Transverse colon (tissue), 4 donors: ENCODE measurements at regions not wholly inside any gene's neighbourhood (a gene's known extent, or its start where the extent isn't known, plus 50 kb on each side); places are given as distances from the start of the nearest gene placed in this dataset.

Experiments used
- DNase-seq: peaks from one replicate; pipeline ENCODE4 v3.0.0-alpha.2; 2019
- H3K27ac ChIP-seq, 4 donors: fragments of 200-600 bp; sonication (generic); 2 replicates each; pipeline ENCODE4 v1.5.1; 2016 to 2018; ENCODE audit warnings: inconsistent platforms in 4 of 4
- H3K27me3 ChIP-seq: fragments of 200-600 bp; sonication (generic); 2 replicates; pipeline ENCODE4 v1.5.1; 2017; ENCODE audit warnings: inconsistent platforms
- H3K36me3 ChIP-seq, 4 donors: fragments of 200-600 bp; sonication (generic); 2 replicates each; pipeline ENCODE4 v1.5.1; 2017 to 2019; ENCODE audit warnings: inconsistent platforms in 4 of 4
- H3K4me1 ChIP-seq, 4 donors: fragments of 200-600 bp; sonication (generic); 2 replicates each; pipeline ENCODE4 v1.5.1; 2017 to 2020; ENCODE audit warnings: inconsistent platforms in 4 of 4
- H3K4me3 ChIP-seq, 4 donors: fragments of 200-600 bp; sonication (generic); 1 replicate in 1 of 4; 2 replicates in 3 of 4; pipeline versions ENCODE4 v1.5.1 to v1.6.1; 2017 to 2019; ENCODE audit warnings: inconsistent platforms in 4 of 4
- H3K9me3 ChIP-seq, 2 donors: fragments of 200-600 bp; sonication (generic); 2 replicates each; pipeline ENCODE4 v1.5.1; 2017 to 2019; ENCODE audit warnings: inconsistent platforms in 2 of 2
- CTCF ChIP-seq, 5 experiments: fragments of 200-600 bp in 3 of 5; fragments of 450-650 bp in 2 of 5; sonication (generic) in 3 of 5; IDR thresholded peaks; 1 replicate in 2 of 5; 2 replicates in 3 of 5; pipeline ENCODE4 v1.5.1; 2016 to 2017; ENCODE audit warnings: antibody characterized with exemption in 5 of 5, inconsistent platforms in 3 of 5, mild to moderate bottlenecking in 2 of 5, moderate library complexity in 1 of 5
- EP300 ChIP-seq: sonication (generic); formaldehyde crosslinking; IDR thresholded peaks from one replicate; pipeline ENCODE4 v1.6.1; 2017; ENCODE audit warnings: antibody characterized with exemption, low read depth
- POLR2A ChIP-seq: fragments of 450-650 bp; IDR thresholded peaks from one replicate; pipeline ENCODE4 v1.6.1; 2016; ENCODE audit warnings: antibody characterized with exemption, mild to moderate bottlenecking, moderate library complexity
- POLR2AphosphoS5 ChIP-seq, 3 donors: sonication (generic); formaldehyde crosslinking; IDR thresholded peaks; one replicate each; pipeline ENCODE4 v1.6.1; 2016; ENCODE audit warnings: antibody characterized with exemption in 3 of 3
- WGBS, 2 donors: methylation state at CpG; one replicate each; pipeline ENCODE4 v1.1.5; 2018; ENCODE audit warnings: low coverage in 1 of 2; 5-methylcytosine and 5-hydroxymethylcytosine counted together
- in situ Hi-C, 4 donors: fragments of 200-750 bp; cut with MboI; loops; one replicate each; pipeline versions ENCODE4 v1.15.0 to v1.15.1; 2017; ENCODE audit warnings: low sequenced_read_pairs in 3 of 4, low pct_ligation_motif_present in 1 of 4, low pct_unique_long_range_greater_than_20kb in 1 of 4
- intact Hi-C: fragments of 100-400 bp; cut with DNase I; formaldehyde crosslinking; loops from one replicate; pipeline ENCODE4 v1.15.1; 2023; ENCODE audit warnings: low total_unique reads

GRCh38 chr2:126367361-126367760, 288.6 kb upstream of the GYPC start:
- intact Hi-C loops, result loop anchor here (2.0 kb wide), 1 partner anchor 55 kb away; no protein-coding TSS in a partner anchor
- Histone ChIP-seq H3K27me3 (no peaks in the 10 kb centered on the region), H3K4me1 (no peaks in the 10 kb centered on the region), H3K27ac (no peak overlapping the region), H3K36me3 (no peaks in the 10 kb centered on the region), H3K4me3 (no peak overlapping the region), H3K9me3 (no peaks in the 10 kb centered on the region)
- TF ChIP-seq POLR2A (no peak), CTCF (IDR thresholded peaks at IDR 0.05) (no peak), EP300 (no peak), POLR2AphosphoS5 (IDR thresholded peaks at IDR 0.05) (no peak)
- in situ Hi-C loops, result no loop called here
- 58 to 71% methylated on average over 3 of the region's 3 CpGs for WGBS, 2 donors
- no peak for DNase-seq

GRCh38 chr2:126368758-126369157, 287.2 kb upstream of the GYPC start:
- Histone ChIP-seq H3K9me3 (no peaks in the 10 kb centered on the region), H3K27me3 (no peaks in the 10 kb centered on the region), H3K36me3 (no peaks in the 10 kb centered on the region), H3K4me3 (no peak overlapping the region), H3K27ac (no peak overlapping the region), H3K4me1 (no peaks in the 10 kb centered on the region)
- intact Hi-C loops, result no loop called here
- no peak for DNase-seq
- no peak for TF ChIP-seq POLR2A
- in situ Hi-C loops, result no loop called here
- 45% methylated on average over 2 of the region's 2 CpGs; no CpG with 5 or more reads in 1 of the 2 donors for WGBS, 2 donors

- DNase-seq, result no peak
- Histone ChIP-seq H3K36me3 (no peaks in the 10 kb centered on the region), H3K9me3 (no peaks in the 10 kb centered on the region), H3K4me3 (no peak overlapping the region), H3K27ac (no peak overlapping the region), H3K4me1 (no peaks in the 10 kb centered on the region), H3K27me3 (no peaks in the 10 kb centered on the region)
- 82 to 88% methylated on average over 1 to 2 of the region's 2 CpGs for WGBS, 2 donors
- in situ Hi-C loops, result no loop called here
- TF ChIP-seq EP300 (no peak), POLR2A (no peak), CTCF (IDR thresholded peaks at IDR 0.05) (no peak), POLR2AphosphoS5 (IDR thresholded peaks at IDR 0.05) (no peak)
- intact Hi-C loops, result no loop called here
These were observed 285.8 kb upstream of the GYPC start for GRCh38 chr2:126370201-126370600.

- no peak for TF ChIP-seq POLR2A
- TF ChIP-seq EP300, result no peak
- no peak for TF ChIP-seq CTCF (IDR thresholded peaks at IDR 0.05)
- no peak for TF ChIP-seq POLR2AphosphoS5 (IDR thresholded peaks at IDR 0.05)
- no peak overlapping the region for H3K4me3 ChIP-seq
- no peaks in the 10 kb centered on the region for H3K36me3 ChIP-seq
- H3K27ac ChIP-seq, result no peak overlapping the region
- in situ Hi-C loops, result no loop called here
- WGBS, 2 donors, result 78% methylated on average over 4 of the region's 4 CpGs; no CpG with 5 or more reads in 1 of the 2 donors
- no peak for DNase-seq
- no peaks in the 10 kb centered on the region for H3K27me3 ChIP-seq
- H3K4me1 ChIP-seq, result no peaks in the 10 kb centered on the region
- intact Hi-C loops, result no loop called here
- no peaks in the 10 kb centered on the region for H3K9me3 ChIP-seq
These were observed 283.6 kb upstream of the GYPC start for GRCh38 chr2:126372406-126372805.

- Histone ChIP-seq H3K4me1 (no peaks in the 10 kb centered on the region), H3K36me3 (no peaks in the 10 kb centered on the region), H3K27ac (no peak overlapping the region), H3K4me3 (no peak overlapping the region), H3K9me3 (no peaks in the 10 kb centered on the region), H3K27me3 (no peaks in the 10 kb centered on the region)
- intact Hi-C loops, result no loop called here
- TF ChIP-seq CTCF (IDR thresholded peaks at IDR 0.05), result no peak
- TF ChIP-seq EP300, result no peak
- no peak for TF ChIP-seq POLR2A
- TF ChIP-seq POLR2AphosphoS5 (IDR thresholded peaks at IDR 0.05), result no peak
- no peak for DNase-seq
- 38 to 58% methylated on average over 1 of the region's 1 CpG for WGBS, 2 donors
- in situ Hi-C loops, result no loop called here
These were observed 277.8 kb upstream of the GYPC start for GRCh38 chr2:126378176-126378575.
